CD4-positive, alpha-beta T cell treated with Interferon alpha-2 for 1 hour (primary cell): ENCODE measurements at regions not wholly inside any gene's neighbourhood (a gene's known extent, or its start where the extent isn't known, plus 50 kb on each side); places are given as distances from the start of the nearest gene placed in this dataset.
"Not testable (repeated sequence)": the region's sequence is repeated elsewhere in the genome, so short reads cannot be mapped to it uniquely, and the experiment has no call there.

ENCODE experiments used
- DNase-seq, 2 donors: peaks; one replicate each; pipeline ENCODE4 v3.0.0-alpha.2; 2020 to 2022

DNA sequence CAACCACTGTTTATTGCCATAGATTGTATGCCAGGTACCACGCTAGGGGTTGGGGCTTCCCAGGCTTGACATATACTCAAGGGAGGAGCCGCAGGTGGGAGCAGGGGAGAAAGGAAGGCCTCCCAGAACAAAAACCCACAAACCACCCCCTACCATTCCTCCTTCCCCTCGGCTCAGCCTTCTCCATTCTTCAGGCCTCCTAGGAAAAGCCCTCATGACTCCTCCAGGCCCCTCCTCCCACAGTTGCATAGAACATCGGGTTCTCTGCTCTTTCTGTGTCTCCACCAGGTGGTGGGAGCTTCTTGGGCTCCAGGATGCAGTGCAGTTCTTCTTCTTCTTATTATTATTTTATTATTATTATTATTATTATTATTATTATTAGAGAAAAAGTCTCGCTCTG is 80.3 kb downstream of the ZFP36L2 start:
- no peak for DNase-seq

DNA sequence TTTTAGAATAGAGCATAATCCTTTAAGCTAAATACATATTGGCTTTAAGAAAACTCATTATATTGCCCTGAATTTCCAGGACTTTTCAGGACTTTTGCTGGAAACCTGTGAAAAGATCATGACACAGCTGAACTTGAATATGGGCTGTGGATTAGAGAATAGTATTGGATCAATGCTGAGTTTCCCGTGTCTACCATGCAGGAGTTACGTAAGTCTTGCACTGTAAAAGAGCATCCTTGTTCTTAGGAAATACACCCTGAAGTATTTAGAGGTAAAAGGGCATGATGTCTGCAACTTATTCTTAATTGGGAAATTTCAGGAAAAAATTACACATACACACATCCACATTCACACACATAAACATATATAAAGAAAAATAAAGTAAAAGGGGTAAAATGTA is 82.1 kb downstream of the ZFP36L2 start:
- no peak for DNase-seq

DNA sequence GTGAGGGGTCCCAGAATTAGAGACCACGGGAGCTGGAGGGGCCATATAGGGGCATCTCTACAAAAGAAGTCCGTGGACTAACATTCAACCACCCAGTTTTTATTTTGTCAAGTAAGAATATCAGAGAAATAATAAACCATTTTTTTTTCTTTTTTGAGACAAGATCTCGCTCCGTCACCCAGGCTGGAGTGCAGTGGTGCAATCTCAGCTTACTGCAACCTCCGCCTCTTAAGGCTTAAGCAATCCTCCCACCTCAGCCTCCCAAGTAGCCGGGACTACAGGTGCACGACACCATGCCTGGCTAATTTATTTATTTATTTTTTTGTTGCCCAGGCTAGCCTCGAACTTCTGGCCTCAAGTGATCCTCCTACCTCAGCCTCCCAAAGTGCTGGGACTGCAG is 82.7 kb downstream of the ZFP36L2 start:
- no peak for DNase-seq

DNA sequence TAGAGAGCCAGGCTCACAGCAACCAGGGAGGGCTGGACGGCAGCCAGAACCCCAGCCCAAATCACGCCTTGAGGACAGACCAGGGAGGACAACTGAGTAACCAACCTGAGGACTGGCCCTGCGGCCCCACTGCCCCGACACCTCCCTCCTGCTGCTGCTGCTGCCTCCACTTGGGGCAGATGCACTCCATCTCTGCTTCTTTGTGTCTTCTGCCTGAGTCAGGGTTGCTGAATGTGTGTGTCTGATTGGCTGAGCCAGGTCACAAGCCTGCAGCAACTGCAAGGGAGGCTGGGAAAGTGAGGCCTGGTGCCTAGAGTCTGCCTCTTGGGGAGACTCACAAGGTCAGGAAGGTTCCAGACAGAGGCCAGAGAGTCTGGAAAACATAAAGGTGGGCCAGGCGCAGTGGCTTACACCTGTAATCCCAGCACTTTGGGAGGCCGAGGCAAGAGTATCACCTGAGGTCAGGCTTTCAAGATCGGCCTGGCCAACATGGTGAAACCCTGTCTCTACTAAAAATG is 83.4 kb downstream of the ZFP36L2 start:
- peak; percentile 58 to 60 for DNase-seq

DNA sequence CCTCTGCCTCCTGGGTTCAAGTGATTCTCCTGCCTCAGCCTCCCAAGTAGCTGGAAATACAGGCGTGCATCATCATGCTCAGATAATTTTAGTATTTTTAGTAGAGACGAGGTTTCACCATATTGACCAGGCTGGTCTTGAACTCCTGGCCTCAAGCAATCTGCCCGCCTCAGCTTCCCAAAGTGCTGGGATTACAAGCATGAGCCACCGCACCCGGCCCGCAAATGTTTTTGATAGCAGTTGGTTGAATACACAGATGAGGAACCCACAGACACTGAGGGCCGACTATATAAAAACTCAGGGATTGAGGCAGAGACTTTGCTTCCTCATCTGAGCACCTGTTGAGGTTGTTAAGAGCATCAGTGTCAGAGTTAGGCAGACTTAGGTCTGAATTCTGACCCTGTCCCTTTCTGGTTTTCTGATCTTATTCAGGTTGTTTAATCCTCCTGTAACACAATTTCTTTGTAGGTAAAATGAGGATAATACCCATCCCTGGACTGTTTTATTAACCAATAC is 84.7 kb downstream of the ZFP36L2 start:
- DNase-seq = not testable (repeated sequence)

DNA sequence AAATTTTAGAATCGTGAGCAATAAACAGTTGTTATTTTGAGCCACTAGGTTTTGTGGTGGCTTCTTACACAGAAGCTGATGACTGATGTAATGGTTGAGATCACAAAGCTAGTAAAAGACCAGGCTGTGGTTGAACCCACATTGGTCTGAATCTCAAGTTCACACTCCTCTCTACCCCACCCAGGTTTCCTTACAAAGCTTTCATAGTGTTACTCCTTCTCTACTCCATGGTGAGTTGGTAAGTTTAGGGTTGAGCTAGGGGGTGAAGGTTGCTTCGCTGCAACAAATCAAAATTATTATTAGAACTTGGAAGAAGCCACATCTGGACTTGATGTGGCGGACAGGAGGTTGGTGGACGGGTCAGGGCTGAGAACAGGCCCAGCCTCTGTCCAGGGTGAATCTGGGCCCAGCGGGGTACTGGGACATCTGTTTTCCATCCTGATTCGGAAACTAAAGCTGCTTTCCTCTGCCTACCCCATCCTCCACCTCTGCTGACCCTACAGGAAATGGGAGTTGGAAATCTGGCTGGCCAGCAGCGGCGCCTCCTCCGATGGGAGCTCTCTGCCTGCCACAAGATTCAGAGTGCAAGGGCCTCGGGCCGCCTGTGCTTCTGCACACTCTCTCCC is 86.3 kb downstream of the ZFP36L2 start:
- peak in 1 of 2 donors; percentile 56 for DNase-seq

DNA sequence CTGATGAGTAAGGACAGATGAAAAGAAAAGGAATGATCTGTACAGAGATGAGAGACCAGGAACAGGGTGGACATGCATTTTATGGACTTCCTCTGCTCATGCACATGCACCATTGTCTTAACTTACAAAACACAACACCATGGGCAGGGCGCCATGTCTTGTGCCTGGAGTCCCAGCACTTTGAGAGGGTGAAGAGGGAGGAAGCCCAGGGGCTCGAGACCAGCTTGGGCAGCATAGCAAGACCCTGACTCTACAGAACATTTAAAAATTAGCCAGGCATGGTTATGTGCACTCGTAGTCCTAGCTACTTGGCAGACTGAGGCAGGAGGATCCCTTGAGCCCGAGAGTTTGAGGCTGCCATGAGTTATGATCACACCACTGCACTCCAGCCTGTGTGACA is 86.9 kb downstream of the ZFP36L2 start:
- no peak for DNase-seq

DNA sequence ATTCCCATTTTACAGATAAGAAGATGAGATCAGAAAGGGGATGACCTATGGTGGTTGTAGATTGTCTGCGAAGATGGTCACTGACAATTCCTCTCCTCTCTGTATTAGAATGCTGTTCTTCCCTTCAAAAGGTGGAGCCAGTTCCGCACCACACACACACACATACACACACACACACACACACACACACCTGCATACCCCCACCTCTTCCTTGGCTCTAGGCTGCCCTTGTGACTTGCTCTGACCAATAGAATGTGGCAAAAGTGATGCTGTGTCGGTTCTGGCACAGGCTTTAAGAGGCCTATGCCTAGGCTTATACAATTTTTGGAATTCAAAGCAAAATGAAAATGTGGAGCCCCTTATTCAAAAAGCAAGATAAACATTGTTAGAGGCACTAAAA is 88.0 kb downstream of the ZFP36L2 start:
- no peak for DNase-seq

DNA sequence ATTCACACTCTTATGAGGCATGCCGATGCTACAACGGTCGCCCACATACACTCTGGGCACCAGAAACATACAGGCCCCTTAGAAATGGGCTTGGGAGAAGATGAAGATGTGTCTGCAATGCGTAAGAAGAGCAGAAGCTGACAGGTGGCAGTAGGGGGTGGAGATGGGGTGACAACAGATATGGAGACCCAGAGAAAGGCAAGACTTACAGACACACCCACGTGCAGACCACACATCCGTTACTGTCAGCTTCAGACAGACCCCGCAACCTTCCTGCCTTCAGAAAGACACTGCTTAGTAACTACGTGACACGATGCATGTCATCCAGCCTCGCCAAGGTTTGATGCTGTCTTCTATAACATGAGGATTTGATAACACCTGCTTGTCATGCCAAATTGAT is 89.5 kb downstream of the ZFP36L2 start:
- DNase-seq = peak; percentile 83 to 84

DNA sequence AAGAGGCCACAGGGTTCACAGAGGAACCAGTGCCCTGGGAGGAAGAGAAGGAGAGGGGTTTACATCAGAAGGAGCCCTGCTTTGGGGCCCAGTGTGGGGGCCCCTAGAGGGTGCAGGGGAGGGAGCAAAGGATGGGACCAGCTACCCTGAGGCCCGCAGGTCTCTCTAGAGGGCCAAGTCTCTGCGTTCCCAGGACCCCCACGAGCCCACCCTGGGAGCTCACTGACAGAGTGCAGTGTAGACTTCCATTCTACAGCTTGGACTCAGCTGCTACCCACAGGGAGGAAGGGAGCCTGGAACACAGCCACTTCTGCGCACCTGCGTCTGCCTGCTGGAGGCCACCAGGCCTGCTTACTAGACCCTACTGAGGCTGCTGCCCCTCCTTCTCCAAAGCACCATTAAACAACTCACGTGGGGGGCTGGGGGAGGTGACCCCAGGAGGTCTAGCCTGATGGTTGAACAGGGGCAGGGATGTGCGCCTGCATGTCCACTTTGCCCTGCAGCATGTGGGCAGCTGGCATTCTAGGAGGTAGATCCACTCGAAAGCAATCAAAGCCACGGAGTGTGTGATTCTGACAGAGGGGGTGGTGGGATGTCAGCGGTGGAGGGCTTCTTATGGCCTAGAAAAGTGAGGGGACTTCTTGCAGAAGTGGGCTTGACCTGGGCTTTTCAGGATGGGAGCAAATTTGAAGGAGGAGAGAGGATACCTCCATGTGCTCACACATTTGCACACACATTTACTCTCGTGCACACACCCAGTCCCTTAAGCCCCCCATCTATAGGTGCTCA is 90.2 kb downstream of the ZFP36L2 start:
- no peak for DNase-seq

DNA sequence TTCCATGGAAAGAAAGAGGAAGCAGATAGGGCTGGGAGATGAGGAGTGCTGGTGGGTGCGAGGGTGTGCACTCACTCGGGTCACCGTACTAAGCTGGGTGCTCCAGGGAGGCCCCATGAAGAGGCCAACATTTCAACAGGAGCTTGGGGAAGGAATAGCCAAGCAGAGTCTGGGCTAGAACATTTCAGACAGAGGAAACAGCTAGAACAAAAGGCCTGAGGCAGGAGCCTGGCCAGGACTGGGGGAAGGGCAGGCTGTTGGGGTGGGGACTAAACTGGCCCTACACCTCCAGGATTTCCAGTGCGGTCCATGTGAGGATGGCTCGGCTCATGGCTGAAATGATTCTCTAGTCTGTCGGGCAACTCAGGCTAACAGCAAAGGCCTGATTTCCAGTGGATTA is 90.8 kb downstream of the ZFP36L2 start:
- no peak for DNase-seq

DNA sequence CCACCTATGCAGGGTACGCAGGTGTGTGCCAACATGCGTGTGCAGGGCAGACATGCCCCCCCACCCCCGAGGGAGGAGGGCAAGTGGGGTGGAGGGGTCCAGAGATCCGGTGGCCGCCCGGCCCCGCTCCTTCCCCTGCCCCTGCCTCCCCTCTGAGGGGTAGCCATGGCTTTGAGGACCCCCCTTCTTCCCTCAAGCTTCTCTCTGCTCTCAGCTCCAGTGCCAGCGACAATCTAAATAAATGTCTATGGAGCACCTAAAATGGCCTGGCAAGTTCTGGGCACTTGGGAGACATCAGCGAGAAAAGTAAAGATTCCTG is 91.9 kb downstream of the ZFP36L2 start:
- DNase-seq = no peak

DNA sequence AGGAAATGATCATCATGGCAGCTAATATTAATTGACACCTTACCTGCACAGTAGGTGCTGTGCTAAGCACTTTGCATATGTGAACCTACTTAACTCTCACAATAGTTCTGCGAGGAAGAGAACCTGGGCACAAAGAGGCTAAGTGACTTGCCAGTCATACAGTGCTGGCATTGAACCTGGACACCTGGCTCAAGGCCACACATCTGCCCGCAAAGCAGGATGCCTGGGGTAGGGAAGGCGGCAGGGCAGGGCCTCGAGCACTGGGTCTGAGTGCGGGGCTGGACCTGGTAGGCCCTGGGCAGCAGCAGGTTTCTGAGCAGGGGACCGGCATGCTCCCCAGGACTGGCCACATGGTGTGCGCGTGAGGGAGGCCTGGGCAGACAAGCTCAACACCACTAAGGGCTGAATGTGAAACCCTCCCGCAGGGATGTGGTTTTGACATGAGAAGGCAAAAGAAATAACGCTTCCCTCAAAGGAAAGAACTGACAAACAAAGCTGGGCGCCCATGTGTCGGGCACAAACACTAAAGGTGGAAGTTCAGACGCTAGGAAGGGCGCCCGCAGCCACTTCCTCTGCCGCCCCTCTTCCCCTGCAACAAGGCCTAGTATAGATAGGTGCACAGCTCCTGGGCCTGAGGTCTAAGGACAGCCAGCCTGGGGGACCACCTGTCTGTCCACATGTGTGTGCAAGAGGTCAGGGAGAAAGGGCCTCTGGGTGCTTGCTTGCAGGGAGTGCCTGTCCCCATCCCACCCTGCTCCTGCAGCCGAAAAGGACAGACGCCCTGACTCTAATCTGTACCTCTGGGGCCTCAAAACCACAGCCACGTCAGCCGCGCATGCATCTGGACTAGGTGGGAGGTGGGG is 92.5 kb downstream of the ZFP36L2 start:
- peak; percentile 76 to 80 for DNase-seq

DNA sequence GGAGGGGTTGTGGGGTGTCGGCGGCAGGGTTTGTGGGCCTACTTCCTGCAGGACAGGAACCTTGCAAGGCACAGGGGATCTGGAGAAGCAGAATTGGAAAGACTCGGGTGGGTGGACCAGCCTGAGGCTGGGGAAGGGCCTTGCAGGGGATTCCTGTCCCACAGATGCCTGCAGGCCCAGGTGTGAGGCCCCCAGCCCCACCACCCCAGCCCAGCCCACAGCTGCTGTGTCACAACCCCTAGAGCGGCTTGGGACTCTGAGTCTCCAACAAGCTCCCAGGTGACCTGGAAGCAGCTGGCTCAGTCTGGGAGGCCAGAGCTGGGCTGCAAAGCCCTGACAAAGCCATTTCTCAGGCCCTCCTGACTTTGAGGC is 93.1 kb downstream of the ZFP36L2 start:
- DNase-seq = no peak

DNA sequence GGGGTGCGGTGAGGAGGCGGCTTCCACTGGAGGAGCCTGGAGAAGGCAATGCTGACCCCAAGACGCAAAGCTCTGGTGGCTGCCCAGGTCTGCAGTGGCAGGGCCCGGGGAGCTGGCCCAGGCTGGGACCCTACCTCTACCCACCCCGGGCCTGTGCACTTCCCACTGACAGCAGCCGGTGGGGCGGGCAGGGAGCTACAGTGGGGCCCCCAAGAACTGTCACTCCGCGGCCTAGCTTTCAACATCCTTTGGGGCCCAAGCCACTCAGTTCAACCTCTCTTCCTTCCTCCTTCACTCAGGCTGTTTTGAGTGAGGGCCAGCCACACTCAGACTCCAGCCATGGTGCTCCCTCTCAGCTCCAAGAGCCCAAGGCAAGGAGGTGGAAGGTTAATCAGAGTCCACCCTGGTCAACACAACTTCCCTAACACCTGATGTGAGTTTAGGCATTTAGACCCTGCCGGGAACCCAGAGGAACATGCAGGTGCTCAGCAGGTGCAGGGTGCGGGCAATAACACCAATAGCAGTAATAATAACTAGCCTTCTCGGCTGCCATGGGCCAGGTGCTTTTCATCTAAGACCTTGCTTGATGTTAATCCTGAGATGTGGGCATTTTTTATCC is 93.6 kb downstream of the ZFP36L2 start:
- DNase-seq = peak in 1 of 2 donors; percentile 28

DNA sequence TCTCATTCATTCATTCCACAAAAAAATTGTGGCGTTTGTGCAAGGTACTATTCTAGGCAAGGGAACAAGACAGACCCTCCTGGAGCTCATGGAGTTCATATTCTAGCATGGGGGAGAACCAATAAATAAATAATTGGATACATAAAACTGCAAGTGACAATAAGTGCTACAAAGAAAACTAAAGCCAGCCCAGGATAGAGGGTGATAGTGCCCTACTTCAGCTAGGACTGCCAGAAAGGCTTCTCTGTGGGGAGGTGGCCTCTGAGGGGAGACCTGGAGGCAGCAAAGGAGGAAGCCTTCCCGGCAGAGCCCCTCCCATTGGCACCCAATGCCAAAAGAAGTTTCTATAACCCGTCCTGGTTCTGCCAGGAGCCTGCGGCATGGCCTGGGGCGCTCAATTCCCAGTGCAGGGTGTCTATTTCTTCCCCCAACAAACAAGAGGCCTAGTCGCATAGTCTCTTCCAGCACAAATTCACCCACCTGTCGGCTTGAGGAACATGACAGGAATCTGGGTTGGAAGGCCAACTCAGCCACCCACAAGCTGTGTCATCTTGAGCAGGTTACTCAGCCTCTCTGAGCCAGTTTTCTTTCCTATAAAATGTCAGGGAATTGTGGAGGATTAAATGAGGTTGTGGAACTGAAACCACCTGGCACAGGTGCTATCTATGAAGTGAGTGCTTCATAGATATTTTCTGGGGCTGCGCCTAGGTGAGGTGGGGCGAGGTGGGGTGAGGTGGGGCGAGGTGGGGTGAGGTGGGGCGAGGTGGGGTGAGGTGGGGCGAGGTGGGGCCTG is 94.3 kb downstream of the ZFP36L2 start:
- peak in 1 of 2 donors; percentile 20 for DNase-seq

DNA sequence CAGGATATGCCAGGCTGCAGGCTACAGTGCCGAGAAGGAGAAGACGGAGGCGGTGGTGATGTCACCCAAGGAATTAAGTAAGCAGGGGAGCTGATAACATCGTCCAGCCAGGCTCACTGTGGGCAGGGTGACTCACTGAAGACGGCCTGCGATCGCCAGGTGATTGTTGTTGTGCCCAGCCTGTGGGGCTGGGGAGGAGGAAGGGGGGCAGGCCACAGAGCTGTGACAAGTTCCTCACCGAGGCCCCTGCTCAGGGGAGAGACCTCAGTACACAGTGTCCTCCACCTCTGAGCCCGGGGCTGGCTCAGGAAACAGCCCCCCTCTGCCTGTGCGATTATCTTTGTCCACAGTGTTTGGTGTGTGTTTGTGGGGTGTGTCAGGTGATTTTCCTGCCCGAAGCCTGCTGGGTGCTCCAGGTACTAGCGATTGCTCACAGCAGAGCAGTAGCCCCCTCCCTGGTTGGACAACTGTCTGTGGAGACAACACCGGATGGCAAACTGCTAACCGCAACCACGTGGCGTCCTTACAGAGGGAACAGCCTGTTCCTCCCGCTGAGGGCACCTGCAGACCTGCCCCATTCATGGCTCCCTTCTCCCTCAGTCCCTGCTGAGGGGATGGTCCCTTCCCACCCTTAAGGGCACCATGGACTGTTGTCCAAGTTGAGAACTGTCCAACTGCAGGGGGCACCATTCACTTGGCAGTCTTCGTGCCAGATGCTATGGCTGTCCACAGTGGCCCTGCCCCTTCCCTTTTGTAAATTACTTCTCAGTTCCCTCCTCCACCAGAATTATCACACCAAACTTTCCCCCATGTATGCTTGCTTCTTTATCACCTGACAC is 95.1 kb downstream of the ZFP36L2 start:
- peak; percentile 81 to 87 for DNase-seq

DNA sequence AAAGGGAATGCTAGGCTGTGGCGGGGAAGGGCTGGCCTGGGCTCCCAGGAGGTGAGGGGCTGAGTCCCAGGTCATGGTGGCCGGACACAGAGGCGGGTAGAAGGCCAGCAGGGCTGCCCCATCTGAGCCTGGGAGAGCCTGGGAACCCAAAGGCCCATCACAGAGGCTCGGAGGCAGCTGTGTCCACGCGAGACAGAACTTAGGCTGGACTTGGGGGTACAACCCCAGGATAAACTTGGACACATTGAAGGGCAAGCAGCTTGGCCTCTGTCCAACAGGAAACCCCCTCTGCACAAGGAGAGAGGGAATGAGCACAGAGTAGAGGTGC is 95.9 kb downstream of the ZFP36L2 start:
- no peak for DNase-seq

DNA sequence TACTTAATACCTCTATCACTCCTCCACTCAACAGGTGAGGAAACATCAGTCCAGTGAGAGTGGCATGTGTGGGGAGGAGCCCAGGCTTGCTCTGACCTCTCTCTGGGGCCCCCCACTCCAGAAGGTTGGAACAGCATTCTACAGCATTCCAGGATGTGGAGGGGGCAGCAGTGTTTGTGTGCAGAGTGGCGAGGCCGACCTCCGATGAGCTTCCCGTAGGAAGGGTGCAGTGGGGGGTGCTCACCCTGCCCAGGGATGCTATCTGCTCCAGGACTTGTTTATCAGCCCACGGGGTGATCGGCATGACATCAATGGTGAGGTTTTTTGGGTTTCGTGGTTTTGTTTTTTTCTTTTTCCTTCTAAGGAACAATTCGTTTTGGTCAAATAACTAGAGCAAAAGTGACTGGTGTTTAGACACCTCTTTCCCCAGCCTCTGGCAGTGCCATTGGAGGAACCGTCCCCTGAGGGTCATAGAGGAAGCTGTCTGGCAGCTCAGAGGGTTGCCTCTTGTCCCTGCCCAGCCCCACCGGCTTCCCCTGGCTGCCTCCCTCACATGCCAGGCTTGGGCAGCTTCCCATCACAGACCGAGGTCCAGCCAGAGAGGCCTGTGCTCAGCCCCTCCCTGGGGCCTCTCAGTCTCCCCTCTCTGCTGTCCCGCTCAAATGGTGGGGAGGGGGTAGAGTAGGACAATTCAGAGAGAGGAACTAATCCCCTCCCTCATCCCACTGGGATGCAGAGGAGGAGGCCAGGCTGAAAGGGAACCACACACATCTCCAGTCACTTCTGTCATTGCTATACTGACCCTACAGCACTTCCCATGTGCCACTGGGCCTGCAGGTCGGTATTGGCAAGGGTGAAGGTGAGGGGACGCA is 96.5 kb downstream of the ZFP36L2 start:
- DNase-seq = peak; percentile 47 to 49

DNA sequence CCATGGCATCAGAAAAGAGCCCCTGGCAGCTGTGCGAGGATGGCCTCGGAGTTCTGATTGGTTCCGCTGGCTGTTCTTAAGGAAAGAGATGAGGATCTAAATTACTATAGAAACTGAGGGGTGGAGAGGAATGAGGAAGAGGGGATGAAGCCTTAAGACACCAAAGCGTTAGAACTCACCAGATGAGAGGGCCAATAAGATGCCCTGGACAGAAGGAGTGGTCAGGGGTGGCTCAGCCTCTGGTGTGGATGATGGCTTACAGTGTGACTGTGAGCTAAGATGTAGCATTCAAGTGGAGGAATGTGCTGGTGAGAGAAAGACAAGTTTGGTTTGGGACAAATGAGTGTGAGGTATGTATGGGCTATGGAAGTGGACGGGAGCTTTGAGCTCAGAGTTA is 97.8 kb downstream of the ZFP36L2 start:
- DNase-seq = no peak
